NCI-H510A treated with DMSO at 0.1 percent for 48 hours (cell line): ENCODE measurements at regions not wholly inside any gene's neighbourhood (a gene's known extent, or its start where the extent isn't known, plus 50 kb on each side); places are given as distances from the start of the nearest gene placed in this dataset.
"Not testable (repeated sequence)": the region's sequence is repeated elsewhere in the genome, so short reads cannot be mapped to it uniquely, and the experiment has no call there.

Experiments
- DNase-seq: peaks from one replicate; lab custom pipeline; 2025; lab: John Stamatoyannopoulos, UW

- DNase-seq, result no peak
Measured at GRCh38 chr1:61028136-61028535, 54.2 kb upstream of the NFIA start.

GRCh38 chr1:61018068-61018467, 64.3 kb upstream of the NFIA start:
- not testable (repeated sequence) for DNase-seq

DNA sequence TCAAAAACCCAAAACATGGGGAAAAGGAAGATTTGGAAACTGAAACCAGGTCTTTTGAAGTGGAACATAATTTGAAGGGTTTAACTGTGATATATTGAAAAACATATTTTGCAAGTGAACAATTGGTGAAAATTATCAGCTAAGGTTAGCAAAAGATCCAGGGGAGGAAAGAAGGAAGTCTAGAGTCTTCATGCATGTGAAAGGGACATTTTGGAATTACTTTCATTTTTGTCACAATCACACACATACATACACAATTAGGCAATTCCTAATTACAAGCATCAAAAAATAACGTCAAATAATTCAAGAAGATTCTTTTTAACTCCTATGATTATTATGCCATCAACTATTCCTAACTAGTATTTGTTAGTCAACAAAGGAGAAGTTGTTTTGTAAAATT, 64.7 kb upstream of the NFIA start:
- DNase-seq, result no peak

- no peak for DNase-seq
Measured at GRCh38 chr1:61013946-61014667, 68.3 kb upstream of the NFIA start.

DNA sequence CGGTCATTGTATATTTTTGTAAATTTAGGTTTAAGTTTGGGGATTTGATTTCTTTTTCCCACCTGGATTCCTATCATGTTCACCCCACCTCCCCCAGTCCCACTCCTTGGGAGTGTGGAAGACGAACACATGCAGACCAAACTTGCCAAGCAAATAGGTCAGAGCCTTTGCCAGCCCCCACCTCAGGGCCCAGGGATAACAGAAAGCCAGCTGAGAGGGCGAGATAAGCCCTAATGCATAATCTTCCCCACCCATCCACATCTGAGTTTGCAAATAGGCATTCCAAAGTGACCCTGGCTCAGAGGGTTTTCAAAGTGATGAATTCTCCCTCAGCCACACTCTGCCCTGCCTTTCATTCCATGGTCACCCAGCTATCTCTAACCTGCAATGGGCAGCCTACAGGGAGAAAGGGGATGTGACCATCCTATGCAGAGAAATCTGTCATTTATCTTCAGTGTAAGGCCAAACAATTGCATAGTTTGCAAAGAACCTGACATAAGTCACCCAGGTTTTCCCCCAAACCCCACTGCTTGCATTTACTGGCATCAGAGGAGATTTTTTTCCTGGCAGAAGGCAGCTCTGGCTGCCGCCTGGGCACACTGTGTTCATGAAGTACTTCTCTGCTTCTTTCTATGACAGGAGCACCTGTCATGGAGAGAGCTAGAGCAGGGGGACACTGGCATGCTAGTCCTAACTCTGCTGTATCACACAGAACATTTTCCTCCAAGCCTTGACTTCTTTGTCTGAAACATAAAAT, 69.0 kb upstream of the NFIA start:
- no peak for DNase-seq

DNA sequence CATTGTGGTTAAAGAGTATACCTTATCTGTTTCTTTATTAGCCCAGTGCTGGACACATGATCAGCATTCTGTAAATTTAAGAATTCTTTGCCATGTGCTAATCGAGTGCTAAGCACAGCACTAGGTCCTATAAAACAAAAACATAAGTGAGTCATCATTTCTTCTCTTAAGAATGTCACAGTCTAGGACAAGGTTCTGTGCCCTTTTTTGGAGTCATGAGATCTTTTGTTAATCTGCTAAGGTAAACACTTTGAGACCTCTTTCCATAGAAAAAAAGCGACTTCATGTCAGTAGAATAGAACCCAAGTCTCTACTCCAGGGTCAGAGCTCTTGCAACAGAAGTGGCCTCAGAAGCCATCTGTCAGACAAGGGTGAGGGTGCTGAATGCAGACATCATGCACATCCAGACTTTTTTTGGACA, 70.0 kb upstream of the NFIA start:
- peak; percentile 35 for DNase-seq

- peak; percentile 99 for DNase-seq
Measured at GRCh38 chr1:61011561-61012263, 70.6 kb upstream of the NFIA start.

GRCh38 chr1:61007534-61008364, 74.6 kb upstream of the NFIA start:
- DNase-seq, result no peak

DNA sequence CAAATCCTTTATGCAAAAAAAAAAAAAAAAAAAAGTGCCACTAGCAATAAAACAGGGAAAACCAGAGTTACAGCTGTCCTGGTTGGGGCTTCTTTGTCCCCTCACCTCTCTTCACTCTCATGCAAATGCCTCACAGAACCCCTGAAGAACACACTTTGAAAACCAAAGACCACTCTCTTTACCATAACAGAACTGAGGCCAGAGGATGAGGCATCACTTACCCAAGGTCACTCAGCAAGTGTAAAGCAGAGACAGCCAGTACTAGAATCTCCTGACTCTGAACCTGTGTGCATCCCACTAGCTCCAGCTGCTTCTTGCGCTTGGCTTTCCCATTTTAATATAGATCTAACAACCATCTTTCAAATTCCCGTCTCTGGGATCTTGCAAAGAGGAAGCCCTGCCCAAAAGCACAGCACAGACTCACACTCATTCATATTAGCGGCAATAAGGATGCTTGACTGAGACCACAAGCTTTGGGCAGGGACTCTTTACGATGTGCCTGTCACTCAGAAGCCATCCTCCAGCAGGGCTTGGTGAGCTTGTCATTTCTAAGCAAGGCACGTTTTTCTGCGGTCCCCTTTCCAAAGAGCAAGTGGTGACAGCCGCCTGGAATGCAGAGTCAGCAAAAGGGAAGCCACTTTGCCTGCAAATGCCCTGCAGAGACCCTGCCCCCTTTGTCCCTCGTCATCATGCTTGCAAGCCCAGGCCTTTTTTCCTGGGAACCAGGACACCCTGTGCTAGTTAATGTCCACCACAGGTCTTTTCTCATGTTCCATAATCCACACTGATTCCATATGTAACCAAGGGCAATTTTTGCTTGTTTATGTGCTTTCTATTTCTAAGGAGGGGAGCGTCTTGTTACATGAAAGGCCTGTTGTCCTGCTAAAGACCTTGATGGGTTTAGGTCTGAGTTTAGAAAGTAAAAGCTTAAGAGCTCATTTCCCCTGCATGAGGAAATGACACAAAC, 76.5 kb upstream of the NFIA start:
- DNase-seq, result no peak

DNA sequence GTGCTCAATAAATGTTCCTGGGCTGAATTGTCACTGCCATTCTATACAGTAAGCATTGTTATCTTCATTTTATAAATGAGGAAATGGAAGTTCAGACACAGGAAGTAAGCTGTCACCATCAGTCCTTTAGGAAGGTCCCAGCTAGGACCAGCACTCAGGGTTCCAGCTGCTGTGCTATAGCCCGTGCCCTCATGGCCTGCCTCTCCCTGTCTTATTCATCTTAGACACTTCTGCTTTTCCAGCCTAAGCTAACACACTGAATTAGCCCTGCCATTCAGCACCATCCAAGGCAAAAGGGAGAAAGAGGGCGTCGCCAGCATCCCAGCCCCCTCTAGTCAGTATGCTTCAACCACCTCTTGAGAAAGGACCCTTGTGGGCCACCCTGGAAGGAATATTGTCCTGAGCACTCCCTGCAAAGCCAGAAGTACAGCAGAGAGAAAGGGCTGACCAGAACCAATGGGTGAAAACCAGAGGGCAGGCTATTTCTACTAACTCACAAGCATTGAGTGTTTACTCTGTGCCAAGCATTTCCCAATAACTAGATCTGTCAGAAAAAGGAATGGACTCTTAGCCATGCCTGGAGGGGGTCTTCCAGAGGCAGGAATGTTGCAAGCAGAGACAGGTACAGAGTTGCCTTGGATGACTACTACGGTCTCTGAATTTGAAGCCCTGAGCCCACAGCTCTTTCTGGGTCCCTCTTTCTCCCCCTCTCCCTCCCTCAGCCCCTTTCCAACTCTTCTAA, 77.9 kb upstream of the NFIA start:
- no peak for DNase-seq

DNA sequence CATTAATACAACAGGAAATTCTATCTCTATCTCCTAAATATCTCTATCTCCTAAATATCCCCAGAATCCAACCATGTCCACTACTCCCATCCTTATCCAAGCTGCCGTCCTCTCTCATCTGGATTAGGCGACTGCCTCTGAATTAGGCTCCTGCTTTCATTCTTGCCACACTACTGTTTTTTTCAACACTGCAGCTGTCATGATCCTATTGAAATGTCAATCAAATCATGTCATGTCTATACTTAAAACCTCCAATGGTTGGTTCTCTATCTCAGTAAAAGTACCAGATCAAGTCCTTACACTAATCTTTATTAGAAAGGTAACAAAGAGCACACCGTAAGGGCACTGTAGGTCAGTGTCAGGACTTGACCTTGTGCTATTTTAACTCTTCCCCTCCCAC, 82.0 kb upstream of the NFIA start:
- DNase-seq, result no peak

DNA sequence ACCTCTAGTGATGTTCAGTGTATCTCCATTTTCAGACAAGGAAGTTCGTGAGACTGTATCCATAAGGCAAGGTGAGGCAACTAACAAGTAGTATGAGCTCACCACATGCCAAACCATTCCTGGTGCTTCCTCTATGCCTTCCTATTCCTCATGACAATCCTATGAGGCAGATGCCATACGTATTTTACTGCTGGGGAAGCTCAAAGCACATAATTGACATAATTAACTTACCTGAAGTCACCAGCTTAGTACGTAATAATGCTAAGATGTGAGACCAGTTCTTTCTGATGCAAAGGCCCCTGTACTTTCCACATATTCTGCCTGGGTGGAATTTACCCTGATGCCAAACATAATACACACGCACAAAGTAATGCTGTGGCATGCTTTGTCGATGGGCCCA, 83.6 kb upstream of the NFIA start:
- no peak for DNase-seq

- no peak for DNase-seq
Measured at GRCh38 chr1:60994828-60995492, 87.4 kb upstream of the NFIA start.

GRCh38 chr1:60994369-60994768, 88.0 kb upstream of the NFIA start:
- no peak for DNase-seq

DNA sequence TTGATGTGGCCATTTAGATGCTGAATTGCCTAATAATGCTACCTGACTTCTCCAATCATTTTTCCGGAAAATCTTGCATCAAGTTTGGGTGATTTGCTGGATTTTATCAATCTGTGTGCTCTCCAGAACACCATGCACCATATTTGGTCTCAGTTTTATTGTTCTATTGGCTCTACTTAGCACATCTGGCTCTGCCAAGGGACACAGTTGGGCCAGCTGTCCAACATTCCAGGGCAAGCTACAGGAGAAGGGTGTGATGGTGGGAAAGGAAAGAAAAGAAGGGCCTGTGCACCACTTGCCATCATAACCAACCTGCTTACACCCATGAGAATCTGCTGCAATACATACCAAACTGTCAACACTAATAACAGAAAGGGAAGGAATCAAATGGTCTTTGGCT, 90.2 kb upstream of the NFIA start:
- DNase-seq, result no peak

- no peak for DNase-seq
Measured at GRCh38 chr1:60990714-60991090, 91.7 kb upstream of the NFIA start.

- no peak for DNase-seq
Measured at GRCh38 chr1:60989749-60990713, 92.3 kb upstream of the NFIA start.

DNA sequence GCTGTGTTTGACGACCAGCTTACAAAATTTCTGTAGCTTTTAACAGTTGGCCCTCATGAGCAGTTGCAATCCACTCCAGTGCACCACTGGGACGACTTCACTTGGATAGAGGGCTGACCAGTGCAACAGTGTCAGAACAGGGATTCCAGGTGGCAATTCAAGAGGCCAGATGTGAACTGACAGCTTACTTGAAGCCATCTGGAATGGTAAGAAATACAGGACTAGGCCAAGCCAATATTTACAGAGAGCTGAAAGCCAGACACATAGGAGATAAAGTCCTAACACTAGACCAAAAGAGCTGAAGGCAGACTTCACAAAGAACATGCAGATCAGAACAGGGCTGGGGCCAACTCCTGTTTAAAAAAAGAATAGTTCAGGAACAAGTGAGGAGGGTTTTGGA, 93.5 kb upstream of the NFIA start:
- peak; percentile 65 for DNase-seq

DNA sequence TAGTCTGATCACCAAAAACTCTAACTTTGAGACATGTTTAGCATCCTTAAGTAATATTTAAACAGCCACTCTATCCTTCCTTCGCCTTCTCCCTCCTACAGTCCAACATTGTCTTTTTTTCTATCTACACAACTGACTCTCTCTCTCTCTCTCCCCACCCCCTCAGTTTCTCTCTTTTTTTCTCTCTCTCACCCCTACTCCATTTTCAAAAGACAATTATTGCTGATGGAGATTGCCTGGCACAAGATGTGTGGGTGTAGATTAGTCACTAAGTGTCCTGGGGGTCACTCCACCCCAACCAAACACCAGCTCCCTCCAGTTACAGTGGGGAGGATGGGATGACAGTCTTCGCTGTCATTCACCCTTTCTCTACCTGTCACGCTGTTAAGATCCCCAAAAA, 94.5 kb upstream of the NFIA start:
- no peak for DNase-seq
